Endothelial cell of umbilical vein (primary cell): ENCODE measurements at regions not wholly inside any gene's neighbourhood (a gene's known extent, or its start where the extent isn't known, plus 50 kb on each side); places are given as distances from the start of the nearest gene placed in this dataset.

ENCODE experiments used
- BruUV-seq: library from RNA; stranded (reverse); fragments of 400-500 nt; replicated peaks from 2 replicates; lab custom pipeline; 2021; lab: Mats Ljungman, UMichigan
- CTCF ChIA-PET: fragments of 300-600, 350-600 bp; sonication (Branson Sonifier 250); formaldehyde crosslinking; loops from one replicate; lab custom pipeline; 2021; ENCODE audit warnings: antibody characterized with exemption, inconsistent platforms; lab: Charles Lee
- POLR2A ChIA-PET: fragments of 300-600, 350-600 bp; sonication (Branson Sonifier 250); formaldehyde crosslinking; loops from one replicate; lab custom pipeline; 2021; ENCODE audit warnings: antibody characterized with exemption, inconsistent platforms; lab: Charles Lee
- DNase-seq: peaks from one replicate; pipeline ENCODE4 v3.0.0-alpha.2; 2011; ENCODE audit warnings: low read depth, low spot score
- FAIRE-seq: peaks from 2 replicates; lab custom pipeline; 2011; peaks lifted over from hg19 to GRCh38; lab: Jason Lieb, UNC
- H2AFZ ChIP-seq: 2 replicates; pipeline ENCODE4 v1.6.0; 2012; ENCODE audit warnings: low read depth, low read length, control low read depth, inconsistent platforms
- H3K27ac ChIP-seq: 2 replicates; pipeline ENCODE4 v1.5.1; 2011; ENCODE audit warnings: low read depth, mild to moderate bottlenecking, control low read depth, low read length, moderate library complexity; ENCODE audit not compliant: insufficient read depth
- H3K27me3 ChIP-seq, 2 experiments: 2 replicates each; pipeline versions ENCODE4 v1.6.0 to v1.6.1; 2011; ENCODE audit warnings: low read length in 2 of 2, mixed read lengths in 1 of 2; ENCODE audit not compliant: control insufficient read depth in 2 of 2, insufficient read depth in 2 of 2
- H3K36me3 ChIP-seq, 2 experiments: 2 replicates in 1 of 2; 3 replicates in 1 of 2; pipeline ENCODE4 v1.5.1; 2011; ENCODE audit warnings: low read length in 2 of 2, mild to moderate bottlenecking in 1 of 2, moderate library complexity in 1 of 2; ENCODE audit not compliant: control insufficient read depth in 2 of 2, insufficient read depth in 2 of 2; ENCODE audit errors: extremely low read depth in 1 of 2
- H3K4me1 ChIP-seq: 3 replicates; pipeline ENCODE4 v1.5.1; 2011; ENCODE audit warnings: mild to moderate bottlenecking, low read length; ENCODE audit not compliant: control insufficient read depth, insufficient read depth; ENCODE audit errors: extremely low read depth
- H3K4me2 ChIP-seq: 2 replicates; pipeline ENCODE4 v1.6.1; 2011; ENCODE audit warnings: low read length, control low read depth, mixed read lengths; ENCODE audit not compliant: insufficient read depth
- H3K4me3 ChIP-seq, 3 experiments: fragments of 200-600 bp in 1 of 3; sonication (generic), shearing (Covaris generic) in 1 of 3; replicated peaks in 1 of 3; 2 replicates each; pipeline ENCODE4 v1.5.1; 2011 to 2016; ENCODE audit warnings: control low read depth in 3 of 3, low read length in 3 of 3, mild to moderate bottlenecking in 2 of 3, inconsistent platforms in 1 of 3, low read depth in 1 of 3, moderate library complexity in 1 of 3; ENCODE audit not compliant: insufficient read depth in 1 of 3
- H3K79me2 ChIP-seq: 2 replicates; pipeline ENCODE4 v1.6.0; 2012; ENCODE audit warnings: low read length, inconsistent platforms; ENCODE audit not compliant: control insufficient read depth, insufficient read depth
- H3K9ac ChIP-seq: replicated peaks from 2 replicates; pipeline ENCODE3; 2011; ENCODE audit warnings: low read length, control low read depth; ENCODE audit not compliant: insufficient read depth; ENCODE audit errors: extremely low read depth
- H3K9me1 ChIP-seq: replicated peaks from 3 replicates; pipeline ENCODE4 v1.6.0; 2011; ENCODE audit warnings: mild to moderate bottlenecking, low read length; ENCODE audit not compliant: control insufficient read depth, insufficient read depth; ENCODE audit errors: extremely low read depth
- H3K9me3 ChIP-seq: replicated peaks from 2 replicates; pipeline ENCODE4 v1.5.1; 2012; ENCODE audit warnings: low read length, inconsistent platforms; ENCODE audit not compliant: control insufficient read depth, insufficient read depth
- H4K20me1 ChIP-seq: replicated peaks from 2 replicates; pipeline ENCODE3; 2011; ENCODE audit warnings: mild to moderate bottlenecking, low read length; ENCODE audit not compliant: control insufficient read depth, insufficient read depth; ENCODE audit errors: extremely low read depth
- CTCF ChIP-seq, 2 donors: IDR thresholded peaks; 1 replicate in 1 of 2; 2 replicates in 1 of 2; pipeline ENCODE4 v1.5.1; 2011; ENCODE audit warnings: low read length in 2 of 2, mild to moderate bottlenecking in 2 of 2, moderate library complexity in 2 of 2, control low read depth in 1 of 2, inconsistent platforms in 1 of 2, low read depth in 1 of 2; ENCODE audit not compliant: insufficient read depth in 1 of 2; ENCODE audit errors: extremely low read depth in 1 of 2
- EZH2 ChIP-seq: IDR thresholded peaks from 2 replicates; pipeline ENCODE4 v1.6.1; 2012; ENCODE audit warnings: borderline replicate concordance, low read depth, mild to moderate bottlenecking, moderate library complexity, low read length, inconsistent platforms; ENCODE audit not compliant: severe bottlenecking
- FOS ChIP-seq: IDR thresholded peaks from 2 replicates; pipeline ENCODE4 v1.6.1; 2011; ENCODE audit warnings: mild to moderate bottlenecking, low read length, moderate library complexity, borderline replicate concordance; ENCODE audit not compliant: insufficient read depth
- GATA2 ChIP-seq: IDR thresholded peaks from 2 replicates; pipeline ENCODE4 v1.7.0; 2011; ENCODE audit warnings: low read depth, mild to moderate bottlenecking, moderate library complexity, mixed read lengths, low read length; ENCODE audit not compliant: insufficient read length, insufficient read depth
- JUN ChIP-seq: IDR thresholded peaks from 2 replicates; pipeline ENCODE4 v1.6.1; 2011; ENCODE audit warnings: borderline replicate concordance, low read depth; ENCODE audit not compliant: insufficient read length, insufficient read depth
- MYC ChIP-seq: IDR thresholded peaks from one replicate; pipeline ENCODE4 v1.6.1; 2011; ENCODE audit warnings: mild to moderate bottlenecking, low read depth, low read length
- POLR2A ChIP-seq: IDR thresholded peaks from 2 replicates; pipeline ENCODE4 v1.6.1; 2012; ENCODE audit warnings: low read depth, mild to moderate bottlenecking, control low read depth, low read length
- POLR2AphosphoS5 ChIP-seq: IDR thresholded peaks from 2 replicates; pipeline ENCODE4 v1.6.1; 2012; ENCODE audit warnings: low read depth, mild to moderate bottlenecking, control low read depth, low read length, moderate library complexity; ENCODE audit not compliant: insufficient read depth
- dilution Hi-C: fragments of 300-500 bp; cut with MboI; formaldehyde crosslinking; loops from one replicate; pipeline ENCODE4 v1.15.0; 2019; ENCODE audit warnings: low sequenced_read_pairs; ENCODE audit not compliant: extremely low pct_ligation_motif_present
- intact Hi-C: fragments of 100-400 bp; cut with micrococcal nuclease; formaldehyde crosslinking; loops from one replicate; pipeline ENCODE4 v1.10.0; 2022
- TF ChIP-seq, protein P1 (sequence below): IDR thresholded peaks from 2 replicates; pipeline ENCODE4 v1.6.1; 2011; ENCODE audit not compliant: insufficient read depth, insufficient read length

DNA sequence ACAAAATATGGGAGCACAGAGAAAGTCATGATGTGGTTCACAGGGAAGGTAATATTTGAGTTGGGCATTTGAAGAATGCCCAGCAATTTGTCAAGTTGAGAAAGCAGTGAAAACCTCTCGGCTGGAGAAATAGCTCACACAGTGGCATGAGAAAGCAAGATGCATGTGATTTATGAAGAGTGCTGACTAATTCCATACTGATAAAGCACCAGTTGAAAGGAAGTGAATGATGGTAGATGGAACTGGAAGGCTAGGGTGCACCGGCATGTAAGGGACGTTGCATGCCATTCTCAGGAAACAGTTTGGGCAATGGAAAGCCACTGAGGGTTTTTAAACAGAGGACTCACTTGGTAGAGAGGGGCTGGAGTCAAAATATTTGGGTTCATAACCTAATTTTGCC is 53.5 kb upstream of the MTF2 start:
- TF ChIP-seq POLR2AphosphoS5 (no peak), JUN (no peak), POLR2A (no peak), GATA2 (no peak), FOS (no peak), MYC (no peak), CTCF (IDR thresholded peaks at IDR 0.05; ENCODE audit: extremely low read depth in 1 of 2, insufficient read depth in 1 of 2, low read depth in 1 of 2, low read length in 2 of 2) (no peak), EZH2 (no peak)
- TF ChIP-seq, protein P1, sequence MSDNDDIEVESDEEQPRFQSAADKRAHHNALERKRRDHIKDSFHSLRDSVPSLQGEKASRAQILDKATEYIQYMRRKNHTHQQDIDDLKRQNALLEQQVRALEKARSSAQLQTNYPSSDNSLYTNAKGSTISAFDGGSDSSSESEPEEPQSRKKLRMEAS, result no peak
- Histone ChIP-seq H4K20me1 (peaks cover 2% of the 10 kb centered on the region), H3K9me1 (no peaks in the 10 kb centered on the region), H3K79me2 (no peaks in the 10 kb centered on the region), H3K27ac (no peak overlapping the region), H2AFZ (no peak overlapping the region), H3K4me1 (peaks cover 2% of the 10 kb centered on the region), H3K9me3 (no peaks in the 10 kb centered on the region), H3K9ac (no peak overlapping the region), H3K4me3 (no peak overlapping the region), H3K36me3 (no peaks in the 10 kb centered on the region), H3K4me2 (no peak overlapping the region), H3K27me3 (peaks cover 20% of the 10 kb centered on the region in 2 experiments)
- dilution Hi-C loops, result no loop called here
- ChIA-PET CTCF (interaction anchor here (0.7 to 1.3 kb wide), 2 partner anchors 55 to 167 kb away, joined by 3 to 4 read pairs; no protein-coding TSS in a partner anchor), POLR2A (no interaction called here)
- no peak for DNase-seq
- FAIRE-seq, result no peak
- intact Hi-C loops, result no loop called here
- no TSS peak for BruUV-seq
